ENCODE measurements at regions not wholly inside any gene's neighbourhood (a gene's known extent, or its start where the extent isn't known, plus 50 kb on each side); places are given as distances from the start of the nearest gene placed in this dataset.

GRCh38 chr13:44887515-44887914 is 101.8 kb downstream of the NUFIP1 start:
- FAIRE-seq (no peak), DNase-seq (ENCODE audit: insufficient read length) (no peak)
- TF ChIP-seq POLR2A (IDR thresholded peaks at IDR 0.05; ENCODE audit: low read depth, low read length) (no peak), TAF1 (IDR thresholded peaks at IDR 0.05; ENCODE audit: borderline replicate concordance, low read depth, low read length) (no peak), POLR2AphosphoS5 (IDR thresholded peaks at IDR 0.05; ENCODE audit: low read depth, low read length) (no peak)

GRCh38 chr13:44884076-44884729 is 105.1 kb downstream of the NUFIP1 start:
- FAIRE-seq (no peak), DNase-seq (ENCODE audit: insufficient read length) (no peak)
- TF ChIP-seq POLR2AphosphoS5 (IDR thresholded peaks at IDR 0.05; ENCODE audit: low read depth, low read length), result no peak
- TF ChIP-seq TAF1 (IDR thresholded peaks at IDR 0.05; ENCODE audit: borderline replicate concordance, low read depth, low read length), result no peak
- TF ChIP-seq POLR2A (IDR thresholded peaks at IDR 0.05; ENCODE audit: low read depth, low read length), result no peak

GRCh38 chr13:44879452-44880058 is 109.7 kb downstream of the NUFIP1 start:
- no peak for DNase-seq (ENCODE audit: insufficient read length)
- no peak for FAIRE-seq
- TF ChIP-seq TAF1 (IDR thresholded peaks at IDR 0.05; ENCODE audit: borderline replicate concordance, low read depth, low read length), result no peak

GRCh38 chr13:44876782-44877324 is 112.4 kb downstream of the NUFIP1 start:
- DNase-seq (ENCODE audit: insufficient read length) (no peak), FAIRE-seq (no peak)
- TF ChIP-seq POLR2A (IDR thresholded peaks at IDR 0.05; ENCODE audit: low read depth, low read length) (no peak), TAF1 (IDR thresholded peaks at IDR 0.05; ENCODE audit: borderline replicate concordance, low read depth, low read length) (no peak), POLR2AphosphoS5 (IDR thresholded peaks at IDR 0.05; ENCODE audit: low read depth, low read length) (no peak)

- no peak for FAIRE-seq
Observed at GRCh38 chr13:44874886-44875630, 114.2 kb downstream of the NUFIP1 start.

GRCh38 chr13:44874176-44874575 is 115.1 kb downstream of the NUFIP1 start:
- FAIRE-seq (no peak), DNase-seq (ENCODE audit: insufficient read length) (no peak)
- no peak for TF ChIP-seq TAF1 (IDR thresholded peaks at IDR 0.05; ENCODE audit: borderline replicate concordance, low read depth, low read length)
- TF ChIP-seq POLR2AphosphoS5 (IDR thresholded peaks at IDR 0.05; ENCODE audit: low read depth, low read length), result no peak
- TF ChIP-seq POLR2A (IDR thresholded peaks at IDR 0.05; ENCODE audit: low read depth, low read length), result no peak

More at GRCh38 chr13:44874886-44875630, 114.2 kb downstream of the NUFIP1 start:
- TF ChIP-seq POLR2A (IDR thresholded peaks at IDR 0.05; ENCODE audit: low read depth, low read length) (no peak), TAF1 (IDR thresholded peaks at IDR 0.05; ENCODE audit: borderline replicate concordance, low read depth, low read length) (no peak), POLR2AphosphoS5 (IDR thresholded peaks at IDR 0.05; ENCODE audit: low read depth, low read length) (no peak)
- no peak for DNase-seq (ENCODE audit: insufficient read length)

GRCh38 chr13:44873461-44873860 is 115.8 kb downstream of the NUFIP1 start:
- no peak for FAIRE-seq
- DNase-seq (ENCODE audit: insufficient read length), result no peak
- TF ChIP-seq TAF1 (IDR thresholded peaks at IDR 0.05; ENCODE audit: borderline replicate concordance, low read depth, low read length) (no peak), POLR2AphosphoS5 (IDR thresholded peaks at IDR 0.05; ENCODE audit: low read depth, low read length) (no peak), POLR2A (IDR thresholded peaks at IDR 0.05; ENCODE audit: low read depth, low read length) (no peak)

- no peak for DNase-seq (ENCODE audit: insufficient read length)
- TF ChIP-seq TAF1 (IDR thresholded peaks at IDR 0.05; ENCODE audit: borderline replicate concordance, low read depth, low read length), result no peak
- no peak for TF ChIP-seq POLR2AphosphoS5 (IDR thresholded peaks at IDR 0.05; ENCODE audit: low read depth, low read length)
- TF ChIP-seq POLR2A (IDR thresholded peaks at IDR 0.05; ENCODE audit: low read depth, low read length), result no peak
- no peak for FAIRE-seq
Observed at GRCh38 chr13:44872751-44873150, 116.5 kb downstream of the NUFIP1 start.

GRCh38 chr13:44870456-44870929 is 118.8 kb downstream of the NUFIP1 start:
- no peak for DNase-seq (ENCODE audit: insufficient read length)

GRCh38 chr13:44869167-44869566 is 120.1 kb downstream of the NUFIP1 start:
- DNase-seq (ENCODE audit: insufficient read length) (no peak), FAIRE-seq (no peak)
- no peak for TF ChIP-seq POLR2A (IDR thresholded peaks at IDR 0.05; ENCODE audit: low read depth, low read length)

More at GRCh38 chr13:44870456-44870929, 118.8 kb downstream of the NUFIP1 start:
- no peak for FAIRE-seq
- TF ChIP-seq POLR2AphosphoS5 (IDR thresholded peaks at IDR 0.05; ENCODE audit: low read depth, low read length), result no peak
- no peak for TF ChIP-seq TAF1 (IDR thresholded peaks at IDR 0.05; ENCODE audit: borderline replicate concordance, low read depth, low read length)
- no peak for TF ChIP-seq POLR2A (IDR thresholded peaks at IDR 0.05; ENCODE audit: low read depth, low read length)

DNA sequence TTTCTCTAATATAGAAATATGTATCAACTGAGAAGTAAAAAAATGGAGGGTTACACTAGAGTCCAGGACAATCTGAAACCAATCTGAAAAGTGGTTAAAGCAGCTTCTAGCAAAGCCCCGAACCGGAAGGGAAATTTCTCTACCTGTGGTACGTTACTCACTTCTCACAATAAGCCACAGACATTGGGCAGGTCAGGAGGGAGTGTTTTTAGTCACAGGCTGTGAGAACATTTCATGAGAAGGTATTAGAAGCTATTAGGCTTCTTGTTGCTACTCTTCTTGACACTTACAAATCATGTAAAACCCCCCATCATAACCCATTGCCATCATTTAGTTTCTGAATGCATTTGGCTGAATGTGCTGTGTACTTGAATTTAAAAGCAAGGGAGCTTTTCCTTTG is 120.9 kb downstream of the NUFIP1 start:
- FAIRE-seq, result peak; percentile 68
- no peak for DNase-seq (ENCODE audit: insufficient read length)
- TF ChIP-seq POLR2A (IDR thresholded peaks at IDR 0.05; ENCODE audit: low read depth, low read length) (no peak), POLR2AphosphoS5 (IDR thresholded peaks at IDR 0.05; ENCODE audit: low read depth, low read length) (no peak), TAF1 (IDR thresholded peaks at IDR 0.05; ENCODE audit: borderline replicate concordance, low read depth, low read length) (no peak)
